ENCODE measurements at regions not wholly inside any gene's neighbourhood (a gene's known extent, or its start where the extent isn't known, plus 50 kb on each side); places are given as distances from the start of the nearest gene placed in this dataset.

GRCh38 chr1:61004262-61005003, 77.9 kb upstream of the NFIA start:
- TF ChIP-seq CTCF (optimal IDR thresholded peaks at IDR 0.05 in 1 of 3, IDR thresholded peaks at IDR 0.05 in 1 of 3, conservative IDR thresholded peaks at IDR 0.05 in 1 of 3; ENCODE audit: extremely low read depth in 1 of 3, insufficient read depth in 2 of 3, low read length in 3 of 3) (no peak), EZH2 (IDR thresholded peaks at IDR 0.05; ENCODE audit: low read length) (no peak)

Data from keratinocyte (primary cell).